H9 (cell line): ENCODE measurements at regions not wholly inside any gene's neighbourhood (a gene's known extent, or its start where the extent isn't known, plus 50 kb on each side); places are given as distances from the start of the nearest gene placed in this dataset.

ENCODE experiments used
- DNase-seq: peaks from one replicate; pipeline ENCODE4 v3.0.0-alpha.2; 2017
- H2AFZ ChIP-seq: one replicate; pipeline ENCODE4 v1.6.1; 2013; ENCODE audit warnings: mild to moderate bottlenecking, low read length, control low read depth, moderate library complexity
- H2AK5ac ChIP-seq: 2 replicates; pipeline ENCODE4 v1.6.1; 2013; ENCODE audit warnings: low read length, control low read depth, mixed read lengths; ENCODE audit not compliant: insufficient read length
- H2BK120ac ChIP-seq: one replicate; pipeline ENCODE4 v1.6.1; 2013; ENCODE audit warnings: low read depth, mild to moderate bottlenecking, low read length, control low read depth, inconsistent platforms; ENCODE audit not compliant: poor library complexity, severe bottlenecking
- H2BK12ac ChIP-seq: 2 replicates; pipeline ENCODE4 v1.6.1; 2013; ENCODE audit warnings: low read length, control low read depth, mixed read lengths, low read depth; ENCODE audit not compliant: insufficient read length
- H2BK15ac ChIP-seq: 2 replicates; pipeline ENCODE4 v1.6.1; 2013; ENCODE audit warnings: low read depth, low read length, control low read depth
- H2BK20ac ChIP-seq: one replicate; pipeline ENCODE4 v1.6.1; 2013; ENCODE audit warnings: low read depth, mild to moderate bottlenecking, low read length, control low read depth, inconsistent platforms; ENCODE audit not compliant: poor library complexity, severe bottlenecking
- H2BK5ac ChIP-seq: 2 replicates; pipeline ENCODE4 v1.6.1; 2013; ENCODE audit warnings: low read length, control low read depth, mixed read lengths; ENCODE audit not compliant: insufficient read length
- H3K14ac ChIP-seq: 2 replicates; pipeline ENCODE4 v1.6.1; 2013; ENCODE audit warnings: low read length, control low read depth; ENCODE audit not compliant: insufficient read depth
- H3K18ac ChIP-seq: 2 replicates; pipeline ENCODE4 v1.6.1; 2013; ENCODE audit warnings: low read depth, mild to moderate bottlenecking, mixed read lengths, low read length, control low read depth; ENCODE audit not compliant: insufficient read length
- H3K23ac ChIP-seq: 2 replicates; pipeline ENCODE4 v1.6.1; 2013; ENCODE audit warnings: low read length, control low read depth, mixed read lengths, low read depth; ENCODE audit not compliant: insufficient read length
- H3K23me2 ChIP-seq: 2 replicates; pipeline ENCODE4 v1.6.1; 2013; ENCODE audit warnings: low read depth, mild to moderate bottlenecking, mixed read lengths, low read length, control low read depth; ENCODE audit not compliant: insufficient read length, poor library complexity, severe bottlenecking
- H3K27ac ChIP-seq: 2 replicates; pipeline ENCODE4 v1.5.1; 2013; ENCODE audit warnings: low read length, control low read depth, mixed read lengths, low read depth; ENCODE audit not compliant: insufficient read length
- H3K27me3 ChIP-seq: 2 replicates; pipeline ENCODE4 v1.6.1; 2013; ENCODE audit warnings: low read length, control low read depth, inconsistent platforms; ENCODE audit not compliant: insufficient read depth
- H3K4ac ChIP-seq: 2 replicates; pipeline ENCODE4 v1.6.1; 2013; ENCODE audit warnings: low read depth, mild to moderate bottlenecking, control low read depth, inconsistent platforms, low read length, moderate library complexity
- H3K4me1 ChIP-seq: 2 replicates; pipeline ENCODE4 v1.6.1; 2013; ENCODE audit warnings: low read length, control low read depth, inconsistent platforms; ENCODE audit not compliant: insufficient read depth
- H3K4me2 ChIP-seq: 2 replicates; pipeline ENCODE4 v1.6.1; 2013; ENCODE audit warnings: low read length, control low read depth, mixed read lengths; ENCODE audit not compliant: insufficient read length, insufficient read depth
- H3K56ac ChIP-seq: 2 replicates; pipeline ENCODE4 v1.6.1; 2013; ENCODE audit warnings: low read depth, mild to moderate bottlenecking, mixed read lengths, low read length, control low read depth; ENCODE audit not compliant: insufficient read length
- H3K79me1 ChIP-seq: 2 replicates; pipeline ENCODE4 v1.6.1; 2013; ENCODE audit warnings: low read depth, mild to moderate bottlenecking, moderate library complexity, low read length, control low read depth, inconsistent platforms; ENCODE audit not compliant: insufficient read depth, poor library complexity, severe bottlenecking
- H3K79me2 ChIP-seq: 2 replicates; pipeline ENCODE4 v1.6.1; 2013; ENCODE audit warnings: low read length, control low read depth, inconsistent platforms; ENCODE audit not compliant: insufficient read depth
- H3K9ac ChIP-seq: 2 replicates; pipeline ENCODE4 v1.6.1; 2013; ENCODE audit warnings: low read length, control low read depth, mixed read lengths; ENCODE audit not compliant: insufficient read length; ENCODE audit errors: extremely low read depth
- H3K9me3 ChIP-seq: one replicate; pipeline ENCODE4 v1.6.1; 2013; ENCODE audit warnings: low read depth, low read length, inconsistent platforms; ENCODE audit not compliant: control insufficient read depth
- H3T11ph ChIP-seq: one replicate; pipeline ENCODE4 v1.6.1; 2013; ENCODE audit warnings: mild to moderate bottlenecking, low read length, control low read depth, inconsistent platforms
- H4K20me1 ChIP-seq: one replicate; pipeline ENCODE4 v1.6.1; 2013; ENCODE audit not compliant: control insufficient read depth, insufficient read length, insufficient read depth
- H4K5ac ChIP-seq: 2 replicates; pipeline ENCODE4 v1.6.1; 2013; ENCODE audit warnings: low read depth, mild to moderate bottlenecking, mixed read lengths, low read length, control low read depth; ENCODE audit not compliant: insufficient read length
- H4K8ac ChIP-seq: replicated peaks from 2 replicates; pipeline ENCODE4 v1.6.1; 2013; ENCODE audit warnings: low read length, control low read depth, mixed read lengths, low read depth; ENCODE audit not compliant: insufficient read length
- H4K91ac ChIP-seq: 2 replicates; pipeline ENCODE4 v1.6.1; 2013; ENCODE audit warnings: low read depth, mild to moderate bottlenecking, moderate library complexity, mixed read lengths, low read length, control low read depth; ENCODE audit not compliant: insufficient read length
- H3K27ac Mint-ChIP-seq, 3 experiments: 2 replicates in 2 of 3; 3 replicates in 1 of 3; pipeline ENCODE4 v1.8.0; 2020 to 2021; ENCODE audit warnings: mixed read lengths in 3 of 3, mild to moderate bottlenecking in 1 of 3, moderate library complexity in 1 of 3
- H3K27me3 Mint-ChIP-seq: 2 replicates; pipeline ENCODE4 v1.8.0; 2021; ENCODE audit warnings: low read depth, mild to moderate bottlenecking, moderate library complexity, mixed read lengths
- H3K36me3 Mint-ChIP-seq, 3 experiments: 2 replicates in 2 of 3; 3 replicates in 1 of 3; pipeline ENCODE4 v1.8.0; 2020 to 2021; ENCODE audit warnings: low read depth in 3 of 3, mixed read lengths in 3 of 3; ENCODE audit not compliant: insufficient read depth in 1 of 3
- H3K4me1 Mint-ChIP-seq, 2 experiments: 2 replicates each; pipeline ENCODE4 v1.8.0; 2020; ENCODE audit warnings: mixed read lengths in 2 of 2
- H3K4me3 Mint-ChIP-seq, 2 experiments: 2 replicates in 1 of 2; 3 replicates in 1 of 2; pipeline ENCODE4 v1.8.0; 2020 to 2021; ENCODE audit warnings: mild to moderate bottlenecking in 2 of 2, mixed read lengths in 2 of 2, moderate library complexity in 1 of 2
- H3K9me3 Mint-ChIP-seq, 2 experiments: 2 replicates in 1 of 2; 3 replicates in 1 of 2; pipeline ENCODE4 v1.8.0; 2020; ENCODE audit warnings: mild to moderate bottlenecking in 2 of 2, mixed read lengths in 2 of 2, moderate library complexity in 1 of 2
- CTCF ChIP-seq: fragments of 200-600 bp; sonication (generic); conservative IDR thresholded peaks from 3 replicates; pipeline ENCODE4 v1.8.0; 2021; ENCODE audit warnings: antibody characterized with exemption, mild to moderate bottlenecking
- WGBS: extraction: QIAGEN DNeasy Blood & Tissue Kit; methylation state at CpG from one replicate; pipeline ENCODE4 v1.1.7; 2013; ENCODE audit warnings: missing lambda C conversion rate, low lambda C conversion rate, mixed read lengths; ENCODE audit not compliant: insufficient read length; ENCODE audit errors: extremely low coverage; 5-methylcytosine and 5-hydroxymethylcytosine counted together

GRCh38 chr13:73593199-73593765 lies 534.5 kb downstream of the KLF5 start:
- no peaks in the 10 kb centered on the region for H3K9me3 Mint-ChIP-seq
- no peaks in the 10 kb centered on the region for H3K36me3 Mint-ChIP-seq
- H3K56ac ChIP-seq: no peak overlapping the region
- H3K4me3 Mint-ChIP-seq: no peak overlapping the region
- no peak overlapping the region for H3K23ac ChIP-seq
- DNase-seq: no peak
- no peak overlapping the region for H3K4ac ChIP-seq
- H3K23me2 ChIP-seq: no peaks in the 10 kb centered on the region
- H3T11ph ChIP-seq: no peak overlapping the region
- no peaks in the 10 kb centered on the region for H3K79me1 ChIP-seq
- H3K14ac ChIP-seq: no peak overlapping the region
- H3K18ac ChIP-seq: no peak overlapping the region
- no peak overlapping the region for H2BK120ac ChIP-seq
- H2BK20ac ChIP-seq: no peak overlapping the region
- no peak overlapping the region for H2BK5ac ChIP-seq
- H3K27me3 ChIP-seq: no peaks in the 10 kb centered on the region
- WGBS: no CpG with 5 or more reads among the region's 6 CpGs
- H2BK12ac ChIP-seq: no peak overlapping the region
- no peak overlapping the region for H4K8ac ChIP-seq
- no peak overlapping the region for H3K4me2 ChIP-seq
- no peaks in the 10 kb centered on the region for H3K4me1 ChIP-seq
- H3K27me3 Mint-ChIP-seq: no peaks in the 10 kb centered on the region
- H3K27ac Mint-ChIP-seq: no peak overlapping the region
- H2BK15ac ChIP-seq: no peak overlapping the region
- no peak overlapping the region for H2AFZ ChIP-seq
- no peaks in the 10 kb centered on the region for H3K4me1 Mint-ChIP-seq
- no peak overlapping the region for H4K5ac ChIP-seq
- H3K27ac ChIP-seq: no peak overlapping the region
- no peak overlapping the region for H4K91ac ChIP-seq
- H4K20me1 ChIP-seq: no peaks in the 10 kb centered on the region
- no peaks in the 10 kb centered on the region for H3K9me3 ChIP-seq
- H3K9ac ChIP-seq: no peak overlapping the region
- H2AK5ac ChIP-seq: no peak overlapping the region
- no peak for TF ChIP-seq CTCF
- no peaks in the 10 kb centered on the region for H3K79me2 ChIP-seq
